Inflammatory macrophage treated with lipopolysaccharide for 1 hour (primary cell): ENCODE measurements at regions not wholly inside any gene's neighbourhood (a gene's known extent, or its start where the extent isn't known, plus 50 kb on each side); places are given as distances from the start of the nearest gene placed in this dataset.
A peak's percentile ranks its signal among the peaks of the same experiment; 100 is the strongest.
"Not testable (repeated sequence)": the region's sequence is repeated elsewhere in the genome, so short reads cannot be mapped to it uniquely, and the experiment has no call there.

Experiments
- DNase-seq, 2 donors: peaks; one replicate each; pipeline ENCODE4 v3.0.0-alpha.2; 2020 to 2022

- DNase-seq: no peak
Observed at GRCh38 chr2:2502201-2502549, 171.1 kb upstream of the MYT1L start.

- DNase-seq: no peak
Observed at GRCh38 chr2:2501454-2502200, 170.6 kb upstream of the MYT1L start.

- DNase-seq: no peak
Observed at GRCh38 chr2:2495606-2496005, 164.5 kb upstream of the MYT1L start.

GRCh38 chr2:2493496-2493895 lies 162.4 kb upstream of the MYT1L start:
- DNase-seq: no peak

- no peak for DNase-seq
Observed at GRCh38 chr2:2492800-2493199, 161.7 kb upstream of the MYT1L start.

GRCh38 chr2:2491964-2492363 lies 160.9 kb upstream of the MYT1L start:
- DNase-seq: no peak

GRCh38 chr2:2484301-2484700 lies 153.2 kb upstream of the MYT1L start:
- no peak for DNase-seq

GRCh38 chr2:2482851-2483250 lies 151.8 kb upstream of the MYT1L start:
- no peak for DNase-seq

- DNase-seq: no peak
Observed at GRCh38 chr2:2472881-2473280, 141.8 kb upstream of the MYT1L start.

- no peak for DNase-seq
Observed at GRCh38 chr2:2472044-2472443, 141.0 kb upstream of the MYT1L start.

- peak; percentile 9 to 54 for DNase-seq
Observed at GRCh38 chr2:2466534-2466933, 135.5 kb upstream of the MYT1L start.

GRCh38 chr2:2464643-2465042 lies 133.6 kb upstream of the MYT1L start:
- no peak for DNase-seq

GRCh38 chr2:2464094-2464493 lies 133.0 kb upstream of the MYT1L start:
- no peak for DNase-seq

- DNase-seq: no peak
Observed at GRCh38 chr2:2456721-2457120, 125.6 kb upstream of the MYT1L start.

GRCh38 chr2:2455151-2455550 lies 124.1 kb upstream of the MYT1L start:
- no peak for DNase-seq

- DNase-seq: no peak
Observed at GRCh38 chr2:2452961-2453360, 121.9 kb upstream of the MYT1L start.

GRCh38 chr2:2451275-2451674 lies 120.2 kb upstream of the MYT1L start:
- not testable (repeated sequence) for DNase-seq

- no peak for DNase-seq
Observed at GRCh38 chr2:2448178-2448577, 117.1 kb upstream of the MYT1L start.

- DNase-seq: no peak
Observed at GRCh38 chr2:2422621-2423020, 91.5 kb upstream of the MYT1L start.

GRCh38 chr2:2413525-2413924 lies 82.5 kb upstream of the MYT1L start:
- no peak for DNase-seq

GRCh38 chr2:2410987-2411386 lies 79.9 kb upstream of the MYT1L start:
- no peak for DNase-seq

GRCh38 chr2:2409481-2409880 lies 78.4 kb upstream of the MYT1L start:
- DNase-seq: no peak

- DNase-seq: no peak
Observed at GRCh38 chr2:2405780-2406179, 74.7 kb upstream of the MYT1L start.

- DNase-seq: no peak
Observed at GRCh38 chr2:2400286-2401038, 69.4 kb upstream of the MYT1L start.

- no peak for DNase-seq
Observed at GRCh38 chr2:2399396-2399795, 68.3 kb upstream of the MYT1L start.
